ENCODE measurements at regions not wholly inside any gene's neighbourhood (a gene's known extent, or its start where the extent isn't known, plus 50 kb on each side); places are given as distances from the start of the nearest gene placed in this dataset.

DNA sequence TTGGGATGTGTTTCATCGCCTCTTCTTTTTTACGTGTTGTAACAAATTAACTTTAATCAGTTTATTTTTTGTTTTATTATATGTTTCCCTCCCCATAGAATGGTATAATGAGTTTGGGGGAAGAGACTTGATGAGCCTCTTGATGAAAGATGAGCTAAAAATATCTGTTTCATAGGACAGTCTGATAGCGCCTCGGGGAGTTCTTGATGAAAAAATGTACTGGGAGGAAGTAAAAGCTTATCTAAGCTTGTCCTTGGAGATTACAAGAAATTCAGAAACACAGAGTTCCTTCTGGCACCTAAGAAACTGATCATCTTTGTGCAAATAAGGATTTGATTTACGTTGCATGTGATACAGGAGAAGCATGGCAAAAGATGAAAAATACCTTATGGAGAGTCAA, 350.2 kb upstream of the CDH8 start:
- TF ChIP-seq, protein P1, sequence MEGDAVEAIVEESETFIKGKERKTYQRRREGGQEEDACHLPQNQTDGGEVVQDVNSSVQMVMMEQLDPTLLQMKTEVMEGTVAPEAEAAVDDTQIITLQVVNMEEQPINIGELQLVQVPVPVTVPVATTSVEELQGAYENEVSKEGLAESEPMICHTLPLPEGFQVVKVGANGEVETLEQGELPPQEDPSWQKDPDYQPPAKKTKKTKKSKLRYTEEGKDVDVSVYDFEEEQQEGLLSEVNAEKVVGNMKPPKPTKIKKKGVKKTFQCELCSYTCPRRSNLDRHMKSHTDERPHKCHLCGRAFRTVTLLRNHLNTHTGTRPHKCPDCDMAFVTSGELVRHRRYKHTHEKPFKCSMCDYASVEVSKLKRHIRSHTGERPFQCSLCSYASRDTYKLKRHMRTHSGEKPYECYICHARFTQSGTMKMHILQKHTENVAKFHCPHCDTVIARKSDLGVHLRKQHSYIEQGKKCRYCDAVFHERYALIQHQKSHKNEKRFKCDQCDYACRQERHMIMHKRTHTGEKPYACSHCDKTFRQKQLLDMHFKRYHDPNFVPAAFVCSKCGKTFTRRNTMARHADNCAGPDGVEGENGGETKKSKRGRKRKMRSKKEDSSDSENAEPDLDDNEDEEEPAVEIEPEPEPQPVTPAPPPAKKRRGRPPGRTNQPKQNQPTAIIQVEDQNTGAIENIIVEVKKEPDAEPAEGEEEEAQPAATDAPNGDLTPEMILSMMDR (IDR thresholded peaks at IDR 0.05; ENCODE audit: insufficient read depth, low read depth, low read length), result no peak
- no peak for DNase-seq (ENCODE audit: low read depth)
- no peak overlapping the region for H3K4me3 ChIP-seq (ENCODE audit: low read depth, low read length)

DNA sequence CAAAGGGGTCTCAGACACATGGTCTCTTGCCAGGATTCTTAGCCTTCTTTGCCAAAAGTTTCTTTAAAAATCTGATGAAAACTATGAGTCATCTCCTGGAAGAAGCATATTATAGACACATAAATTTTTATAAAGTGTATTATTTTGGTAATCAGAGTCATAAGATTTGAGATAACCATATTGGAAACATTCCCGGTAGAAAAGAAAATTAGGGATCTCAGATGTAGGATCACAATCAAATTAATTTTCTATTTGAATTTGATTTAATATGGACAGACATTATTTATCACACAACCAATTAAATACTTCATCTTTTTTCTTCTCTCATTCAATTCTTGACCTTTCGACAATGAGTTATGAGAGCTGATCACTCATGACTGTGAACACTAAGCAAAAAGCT, 347.7 kb upstream of the CDH8 start:
- no peak overlapping the region for H3K4me3 ChIP-seq (ENCODE audit: low read depth, low read length)
- TF ChIP-seq, protein P1 (IDR thresholded peaks at IDR 0.05; ENCODE audit: insufficient read depth, low read depth, low read length), result no peak
- no peak for DNase-seq (ENCODE audit: low read depth)

DNA sequence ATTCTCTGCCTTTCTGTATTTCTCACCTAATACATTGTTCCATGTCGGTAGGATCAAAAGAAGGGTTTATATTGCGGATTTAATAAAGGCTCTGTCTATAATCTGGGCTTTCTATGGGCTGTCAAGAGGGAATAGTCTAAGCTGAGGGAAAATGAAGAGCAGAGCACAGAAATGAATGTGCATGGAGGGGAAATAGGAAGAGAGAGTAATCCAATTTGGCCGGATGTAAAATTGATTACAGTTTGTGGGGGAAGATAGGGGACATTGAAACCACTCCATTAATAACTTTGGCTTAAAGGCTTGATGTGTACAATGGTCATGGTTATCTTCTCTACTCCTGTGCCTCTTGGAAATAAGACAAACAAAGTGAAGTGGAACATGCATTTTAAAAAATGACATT, 334.2 kb upstream of the CDH8 start:
- TF ChIP-seq, protein P1 (IDR thresholded peaks at IDR 0.05; ENCODE audit: insufficient read depth, low read depth, low read length), result no peak
- no peak for DNase-seq (ENCODE audit: low read depth)
- H3K4me3 ChIP-seq (ENCODE audit: low read depth, low read length), result no peak overlapping the region

DNA sequence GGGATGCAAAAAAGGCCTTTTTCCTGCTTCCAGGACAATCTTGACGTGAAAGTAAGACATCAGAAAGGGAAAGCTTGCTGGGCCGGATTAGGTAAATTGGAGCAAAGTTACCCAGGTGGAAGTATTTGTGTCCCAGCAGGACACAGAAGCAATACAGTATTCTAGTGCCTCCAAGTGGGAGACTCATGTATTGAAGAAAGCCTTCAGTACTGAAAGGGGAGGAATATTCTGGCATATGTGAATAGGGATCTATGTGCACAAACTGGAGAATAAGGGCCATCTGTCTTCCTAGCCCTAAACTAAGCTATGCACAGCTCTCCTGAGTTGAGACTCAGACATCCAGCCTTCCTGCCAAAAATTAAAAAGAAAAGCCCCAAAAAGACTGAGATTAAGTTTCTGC, 327.3 kb upstream of the CDH8 start:
- DNase-seq (ENCODE audit: low read depth), result no peak
- H3K4me3 ChIP-seq (ENCODE audit: low read depth, low read length), result no peak overlapping the region
- TF ChIP-seq, protein P1 (IDR thresholded peaks at IDR 0.05; ENCODE audit: insufficient read depth, low read depth, low read length), result no peak

DNA sequence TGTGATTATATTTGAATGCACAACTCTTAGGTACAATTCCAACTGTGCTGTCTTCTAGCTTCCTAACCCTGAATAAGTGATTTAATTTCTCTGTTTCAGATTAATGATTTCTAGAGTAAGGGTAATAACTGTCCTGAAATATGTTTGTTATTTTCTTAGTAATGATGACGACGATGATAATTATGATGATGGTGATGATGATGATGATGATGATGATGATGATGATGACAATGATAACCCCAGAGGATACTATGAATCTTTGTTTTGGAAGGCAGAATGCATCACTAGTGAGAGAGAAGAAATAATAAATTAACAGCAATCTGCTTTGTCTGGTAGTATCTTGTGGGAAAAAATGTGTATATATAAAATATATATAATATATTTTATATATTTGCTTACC, 317.1 kb upstream of the CDH8 start:
- TF ChIP-seq, protein P1 (IDR thresholded peaks at IDR 0.05; ENCODE audit: insufficient read depth, low read depth, low read length), result no peak
- H3K4me3 ChIP-seq (ENCODE audit: low read depth, low read length), result no peak overlapping the region
- no peak for DNase-seq (ENCODE audit: low read depth)

DNA sequence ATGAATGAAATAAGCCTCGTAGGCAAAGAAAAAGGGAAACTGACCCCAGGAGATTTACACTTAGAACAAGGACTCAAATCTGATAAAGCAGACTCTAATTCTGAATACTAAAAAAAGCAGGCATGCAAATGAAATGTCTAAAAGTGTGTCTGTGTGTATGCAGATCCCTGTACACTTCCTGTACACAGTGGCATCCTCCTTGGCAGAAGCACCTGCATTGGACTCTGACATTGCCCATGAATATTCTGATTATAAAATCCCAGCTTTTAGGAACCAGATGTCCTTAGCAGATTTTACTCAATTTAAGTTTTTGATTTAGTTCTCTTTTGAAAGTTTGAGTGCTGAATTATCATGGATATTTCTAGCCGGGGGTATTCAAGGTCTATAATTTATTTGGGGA, 306.0 kb upstream of the CDH8 start:
- no peak overlapping the region for H3K4me3 ChIP-seq (ENCODE audit: low read depth, low read length)
- TF ChIP-seq, protein P1 (IDR thresholded peaks at IDR 0.05; ENCODE audit: insufficient read depth, low read depth, low read length), result no peak
- no peak for DNase-seq (ENCODE audit: low read depth)

DNA sequence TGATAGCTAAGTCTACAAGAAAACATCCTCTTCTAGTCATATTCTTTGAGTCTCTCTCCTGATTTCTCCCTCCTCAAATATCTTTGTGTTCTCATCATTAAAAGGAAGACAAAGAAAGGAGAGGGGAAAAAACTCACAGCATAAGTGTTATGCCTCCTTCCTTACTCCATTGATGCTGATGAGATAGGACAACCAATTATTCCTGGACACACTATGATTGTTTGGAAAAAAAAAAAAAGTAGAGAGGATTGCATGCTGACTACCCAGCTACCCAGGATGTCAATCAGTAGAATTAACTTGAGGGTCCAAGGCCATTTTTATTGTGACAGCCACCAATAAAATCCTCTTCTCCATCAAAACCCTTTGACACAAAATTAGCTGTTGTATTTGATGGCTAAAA, 299.1 kb upstream of the CDH8 start:
- H3K4me3 ChIP-seq (ENCODE audit: low read depth, low read length), result no peak overlapping the region
- TF ChIP-seq, protein P1 (IDR thresholded peaks at IDR 0.05; ENCODE audit: insufficient read depth, low read depth, low read length), result no peak
- DNase-seq (ENCODE audit: low read depth), result no peak

Measured in fibroblast of villous mesenchyme (primary cell).